Endodermal cell (in vitro differentiated cells): ENCODE measurements at regions not wholly inside any gene's neighbourhood (a gene's known extent, or its start where the extent isn't known, plus 50 kb on each side); places are given as distances from the start of the nearest gene placed in this dataset.

Experiments
- DNase-seq: peaks from one replicate; pipeline ENCODE4 v3.0.0-alpha.2; 2017
- H3K27ac ChIP-seq: 2 replicates; pipeline ENCODE4 v1.5.1; 2013; ENCODE audit warnings: mild to moderate bottlenecking, low read depth, low read length, moderate library complexity
- H3K27me3 ChIP-seq: 2 replicates; pipeline ENCODE4 v1.6.1; 2013; ENCODE audit warnings: mild to moderate bottlenecking, low read length, moderate library complexity; ENCODE audit not compliant: insufficient read depth, control insufficient read depth, poor library complexity, severe bottlenecking
- H3K36me3 ChIP-seq: 2 replicates; pipeline ENCODE4 v1.7.0; 2013; ENCODE audit warnings: mild to moderate bottlenecking, low read length, moderate library complexity; ENCODE audit not compliant: control insufficient read depth, insufficient read depth
- H3K4me1 ChIP-seq: one replicate; pipeline ENCODE4 v1.7.0; 2013; ENCODE audit warnings: low read length; ENCODE audit not compliant: control insufficient read depth, insufficient read depth
- H3K4me3 ChIP-seq: 2 replicates; pipeline ENCODE4 v1.5.1; 2013; ENCODE audit warnings: mild to moderate bottlenecking, low read length, moderate library complexity
- H3K9ac ChIP-seq: 2 replicates; pipeline ENCODE4 v1.6.1; 2013; ENCODE audit warnings: mild to moderate bottlenecking, low read length, moderate library complexity; ENCODE audit not compliant: poor library complexity, severe bottlenecking; ENCODE audit errors: extremely low read depth
- H3K9me3 ChIP-seq: 2 replicates; pipeline ENCODE4 v1.6.1; 2013; ENCODE audit warnings: mild to moderate bottlenecking, low read length, moderate library complexity; ENCODE audit not compliant: control insufficient read depth
- H3K27ac Mint-ChIP-seq: 2 replicates; pipeline ENCODE4 v1.8.0; 2020; ENCODE audit warnings: mixed read lengths
- H3K27me3 Mint-ChIP-seq: 2 replicates; pipeline ENCODE4 v1.8.0; 2021; ENCODE audit warnings: mild to moderate bottlenecking, mixed read lengths; ENCODE audit not compliant: insufficient read depth
- H3K36me3 Mint-ChIP-seq: 2 replicates; pipeline ENCODE4 v1.8.0; 2020; ENCODE audit warnings: low read depth, mixed read lengths
- H3K4me1 Mint-ChIP-seq: 2 replicates; pipeline ENCODE4 v1.8.0; 2020; ENCODE audit warnings: mixed read lengths
- H3K4me3 Mint-ChIP-seq: 2 replicates; pipeline ENCODE4 v1.8.0; 2020; ENCODE audit warnings: mild to moderate bottlenecking, moderate library complexity, mixed read lengths
- H3K9me3 Mint-ChIP-seq: 2 replicates; pipeline ENCODE4 v1.8.0; 2020; ENCODE audit warnings: mild to moderate bottlenecking, mixed read lengths
- WGBS, 2 experiments: methylation state at CpG; one replicate each; pipeline versions ENCODE4 v1.1.5 to v1.1.7; 2013; ENCODE audit warnings: missing lambda C conversion rate in 2 of 2, mixed read lengths in 1 of 2; ENCODE audit not compliant: insufficient coverage in 1 of 2, insufficient read length in 1 of 2; 5-methylcytosine and 5-hydroxymethylcytosine counted together
- TF ChIP-seq, protein P1 (sequence below): fragments of 200-600 bp; sonication (generic); conservative IDR thresholded peaks from 2 replicates; pipeline ENCODE4 v1.5.0; 2021; ENCODE audit warnings: antibody characterized with exemption, mild to moderate bottlenecking

DNA sequence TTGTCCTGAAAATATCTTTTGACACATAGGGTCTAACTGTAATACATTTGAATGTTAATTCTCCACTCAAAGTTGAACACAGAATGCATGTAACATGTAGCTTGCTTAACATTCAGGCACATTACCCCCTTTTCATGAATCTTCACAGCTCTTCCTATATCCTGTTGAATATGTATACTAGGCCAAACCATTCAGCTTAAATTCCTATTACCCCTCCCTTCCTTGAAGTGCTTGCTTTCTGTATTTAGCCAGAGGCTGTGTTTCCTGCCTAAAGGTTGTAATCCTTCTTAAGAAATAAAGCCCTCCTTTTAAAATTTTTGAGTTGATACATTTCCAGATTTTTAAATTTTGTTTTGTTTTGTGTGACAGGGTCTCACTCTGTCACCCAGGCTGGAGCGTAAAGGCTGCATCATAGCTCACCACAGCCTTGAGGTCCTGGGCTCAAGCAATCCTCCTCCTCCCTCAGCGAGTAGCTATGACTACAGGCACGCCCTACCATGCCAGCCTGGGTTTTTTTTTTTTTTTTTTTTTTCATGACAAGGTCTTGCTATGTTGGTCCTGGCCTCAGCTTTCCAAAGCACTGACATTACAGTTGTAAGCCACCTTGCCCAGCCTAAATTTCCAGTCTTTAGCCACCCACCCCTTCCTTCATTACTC, 357.6 kb downstream of the DSC3 start:
- Mint-ChIP-seq H3K4me1 (peaks cover 4% of the 10 kb centered on the region), H3K27me3 (no peaks in the 10 kb centered on the region), H3K4me3 (no peak overlapping the region), H3K9me3 (no peaks in the 10 kb centered on the region), H3K36me3 (no peaks in the 10 kb centered on the region), H3K27ac (no peak overlapping the region)
- no peak overlapping the region for H3K4me3 ChIP-seq
- no peaks in the 10 kb centered on the region for H3K36me3 ChIP-seq
- TF ChIP-seq, protein P1, sequence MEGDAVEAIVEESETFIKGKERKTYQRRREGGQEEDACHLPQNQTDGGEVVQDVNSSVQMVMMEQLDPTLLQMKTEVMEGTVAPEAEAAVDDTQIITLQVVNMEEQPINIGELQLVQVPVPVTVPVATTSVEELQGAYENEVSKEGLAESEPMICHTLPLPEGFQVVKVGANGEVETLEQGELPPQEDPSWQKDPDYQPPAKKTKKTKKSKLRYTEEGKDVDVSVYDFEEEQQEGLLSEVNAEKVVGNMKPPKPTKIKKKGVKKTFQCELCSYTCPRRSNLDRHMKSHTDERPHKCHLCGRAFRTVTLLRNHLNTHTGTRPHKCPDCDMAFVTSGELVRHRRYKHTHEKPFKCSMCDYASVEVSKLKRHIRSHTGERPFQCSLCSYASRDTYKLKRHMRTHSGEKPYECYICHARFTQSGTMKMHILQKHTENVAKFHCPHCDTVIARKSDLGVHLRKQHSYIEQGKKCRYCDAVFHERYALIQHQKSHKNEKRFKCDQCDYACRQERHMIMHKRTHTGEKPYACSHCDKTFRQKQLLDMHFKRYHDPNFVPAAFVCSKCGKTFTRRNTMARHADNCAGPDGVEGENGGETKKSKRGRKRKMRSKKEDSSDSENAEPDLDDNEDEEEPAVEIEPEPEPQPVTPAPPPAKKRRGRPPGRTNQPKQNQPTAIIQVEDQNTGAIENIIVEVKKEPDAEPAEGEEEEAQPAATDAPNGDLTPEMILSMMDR: no peak
- H3K9me3 ChIP-seq: no peaks in the 10 kb centered on the region
- DNase-seq: peak; percentile 58
- no peaks in the 10 kb centered on the region for H3K4me1 ChIP-seq
- WGBS, 2 experiments: 47% methylated on average over 3 of the region's 3 CpGs; no CpG with 5 or more reads in 1 of the 2 experiments
- H3K27me3 ChIP-seq: no peaks in the 10 kb centered on the region
- no peak overlapping the region for H3K27ac ChIP-seq
- H3K9ac ChIP-seq: no peak overlapping the region

DNA sequence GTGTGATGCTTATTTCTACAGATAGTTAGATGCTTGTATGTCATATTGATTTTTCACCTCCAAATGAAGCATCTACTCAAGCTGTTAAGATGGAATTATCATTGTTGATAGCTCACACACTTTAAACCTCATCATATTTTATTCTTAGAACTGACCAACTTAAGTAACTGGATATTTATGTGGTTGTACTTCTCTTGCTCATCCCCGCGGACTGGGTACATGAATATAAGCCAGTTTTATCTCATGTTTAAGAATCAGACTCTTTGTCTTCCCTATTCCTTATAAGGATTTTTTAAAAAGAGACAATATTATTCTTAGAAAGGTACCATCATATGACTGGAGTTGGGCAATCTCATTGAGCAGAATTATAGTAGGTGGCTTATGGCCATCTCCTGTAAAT, 358.7 kb downstream of the DSC3 start:
- Histone ChIP-seq H3K27ac (no peak overlapping the region), H3K36me3 (no peaks in the 10 kb centered on the region), H3K4me3 (no peak overlapping the region), H3K9me3 (no peaks in the 10 kb centered on the region), H3K27me3 (no peaks in the 10 kb centered on the region), H3K9ac (no peak overlapping the region), H3K4me1 (no peaks in the 10 kb centered on the region)
- no peak for DNase-seq
- Mint-ChIP-seq H3K9me3 (no peaks in the 10 kb centered on the region), H3K36me3 (no peaks in the 10 kb centered on the region), H3K4me1 (peaks cover 4% of the 10 kb centered on the region), H3K27ac (no peak overlapping the region), H3K27me3 (no peaks in the 10 kb centered on the region), H3K4me3 (no peak overlapping the region)
- TF ChIP-seq, protein P1: no peak
- WGBS, 2 experiments: 100% methylated on average over 2 of the region's 2 CpGs; no CpG with 5 or more reads in 1 of the 2 experiments

DNA sequence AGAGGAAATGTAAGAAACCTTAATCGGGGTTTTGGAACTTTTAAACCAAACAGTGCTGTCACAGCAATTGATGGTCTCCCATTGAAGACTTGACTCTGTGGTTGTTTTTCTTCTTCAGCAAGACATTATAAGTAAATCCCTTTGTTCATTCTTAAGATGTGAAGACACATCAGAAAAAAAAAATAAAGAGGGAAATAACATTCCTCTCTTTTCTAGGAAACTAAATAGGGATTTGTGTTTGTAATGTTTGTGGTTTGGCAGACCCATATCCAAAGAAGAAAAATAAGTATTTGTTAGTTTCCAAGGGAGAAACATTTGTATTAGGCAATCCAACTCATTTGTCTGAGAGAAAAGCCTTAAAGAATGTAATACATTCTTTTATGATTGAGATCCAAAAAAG, 359.9 kb downstream of the DSC3 start:
- TF ChIP-seq, protein P1: no peak
- Histone ChIP-seq H3K9ac (no peak overlapping the region), H3K4me1 (no peaks in the 10 kb centered on the region), H3K4me3 (no peak overlapping the region), H3K36me3 (no peaks in the 10 kb centered on the region), H3K27ac (no peak overlapping the region), H3K9me3 (peaks cover 2% of the 10 kb centered on the region), H3K27me3 (no peaks in the 10 kb centered on the region)
- Mint-ChIP-seq H3K4me1 (peaks cover 4% of the 10 kb centered on the region), H3K9me3 (peaks cover 4% of the 10 kb centered on the region), H3K36me3 (no peaks in the 10 kb centered on the region), H3K27me3 (no peaks in the 10 kb centered on the region), H3K27ac (no peak overlapping the region), H3K4me3 (no peak overlapping the region)
- no peak for DNase-seq
- WGBS, 2 experiments: 88 to 100% methylated on average over 1 of the region's 1 CpG
